Non-pigmented ciliary epithelial cell (primary cell): ENCODE measurements at regions not wholly inside any gene's neighbourhood (a gene's known extent, or its start where the extent isn't known, plus 50 kb on each side); places are given as distances from the start of the nearest gene placed in this dataset.

Experiments
- DNase-seq: peaks from one replicate; pipeline ENCODE4 v3.0.0-alpha.2; 2010; ENCODE audit warnings: low read depth

DNA sequence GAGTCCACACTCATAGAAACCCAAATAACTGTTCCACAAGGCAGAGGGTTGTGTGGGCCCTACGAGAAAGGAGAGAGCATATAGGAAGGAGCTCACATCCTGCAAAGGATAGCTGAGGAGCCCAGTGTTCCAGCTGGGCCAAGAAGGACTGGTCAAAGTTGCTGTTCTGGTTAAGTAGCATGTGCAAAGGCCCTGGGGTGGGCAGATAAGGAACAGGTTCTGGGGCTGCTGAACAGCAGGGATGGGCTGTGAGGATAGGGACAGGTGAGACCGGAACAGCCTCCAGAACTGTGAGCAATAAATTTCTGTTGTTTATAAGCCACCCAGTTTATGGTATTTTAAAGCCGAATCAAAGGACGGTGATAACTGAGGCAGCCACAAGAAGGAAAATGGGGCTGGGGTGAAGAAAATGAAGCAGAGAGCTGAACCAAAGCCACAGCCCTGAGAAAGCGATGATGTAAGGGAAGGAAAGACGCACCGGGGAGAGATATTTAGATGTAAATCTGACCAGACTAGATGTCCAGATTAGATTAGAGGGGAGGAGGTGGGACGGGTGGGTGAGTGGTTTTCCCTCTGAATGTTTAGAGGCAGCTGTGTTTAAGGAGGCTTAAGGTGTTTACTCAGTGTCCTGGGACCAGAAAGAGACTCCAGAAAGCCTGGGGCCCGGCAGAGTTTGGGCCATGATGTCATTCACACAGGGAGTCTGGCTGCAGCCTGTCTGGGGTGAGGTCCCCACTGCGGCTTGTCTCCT is 180.8 kb upstream of the BCOR start:
- no peak for DNase-seq

DNA sequence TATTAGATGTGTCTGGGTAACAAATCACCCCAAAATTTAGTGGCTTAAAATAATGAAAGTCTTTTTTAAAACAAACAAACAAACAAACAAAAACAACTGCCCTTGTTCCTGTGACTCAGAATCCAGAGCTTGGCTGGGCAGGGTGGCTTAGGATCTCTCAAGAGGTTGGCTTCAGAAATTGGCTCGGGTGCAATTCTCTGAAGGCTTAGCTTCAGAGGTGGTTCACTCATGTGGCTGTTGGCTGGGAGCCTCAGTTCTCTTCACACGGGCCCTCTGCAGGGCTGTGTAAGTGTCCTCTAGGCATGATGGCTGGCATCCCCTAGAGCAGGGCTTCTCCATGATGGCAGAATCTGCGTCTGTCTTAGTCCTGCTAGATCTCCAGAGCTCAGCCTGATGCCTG is 179.9 kb upstream of the BCOR start:
- DNase-seq, result no peak

DNA sequence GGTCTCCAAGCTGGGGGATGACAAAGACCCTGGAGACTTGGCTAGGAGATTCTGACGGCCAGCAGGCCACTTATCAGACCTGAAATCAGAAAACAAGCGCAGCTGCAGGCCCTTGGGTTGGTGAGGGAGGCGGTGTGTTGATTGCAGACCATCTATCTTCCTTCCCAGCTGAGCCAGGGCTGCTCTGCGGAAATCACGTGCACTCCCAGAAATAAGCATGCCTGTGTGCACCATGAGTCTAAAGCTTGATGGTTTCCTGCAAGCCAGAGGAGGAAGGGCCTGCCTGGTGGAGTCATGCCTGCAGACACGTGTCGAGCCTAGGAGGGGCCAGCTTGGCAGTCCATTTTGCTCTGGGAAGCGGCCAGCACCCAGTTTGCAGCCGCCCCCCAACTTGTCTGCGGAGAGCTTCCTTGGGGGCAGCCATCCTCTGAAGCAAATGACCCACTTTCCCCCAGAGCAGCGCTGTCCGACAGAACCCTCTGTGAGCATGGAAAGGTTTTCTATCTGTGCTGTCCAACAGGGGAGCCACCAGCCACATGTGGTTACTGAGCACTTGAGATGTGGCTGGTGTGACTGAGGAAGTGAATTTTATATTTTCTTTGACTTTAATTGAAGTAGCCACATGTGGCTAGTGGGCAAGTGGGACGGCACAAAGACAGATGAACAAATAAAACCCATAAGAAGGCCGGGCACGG is 175.7 kb upstream of the BCOR start:
- no peak for DNase-seq

GRCh38 chrX:40272776-40273175 is 175.0 kb upstream of the BCOR start:
- no peak for DNase-seq

- no peak for DNase-seq
These were observed 174.4 kb upstream of the BCOR start for GRCh38 chrX:40272141-40272540.

- DNase-seq, result no peak
These were observed 170.4 kb upstream of the BCOR start for GRCh38 chrX:40268188-40268520.

GRCh38 chrX:40267334-40268187 is 169.8 kb upstream of the BCOR start:
- no peak for DNase-seq

- DNase-seq, result no peak
These were observed 169.0 kb upstream of the BCOR start for GRCh38 chrX:40266490-40267333.

GRCh38 chrX:40265936-40266335 is 168.2 kb upstream of the BCOR start:
- DNase-seq, result no peak

GRCh38 chrX:40263014-40263560 is 165.3 kb upstream of the BCOR start:
- DNase-seq, result no peak

DNA sequence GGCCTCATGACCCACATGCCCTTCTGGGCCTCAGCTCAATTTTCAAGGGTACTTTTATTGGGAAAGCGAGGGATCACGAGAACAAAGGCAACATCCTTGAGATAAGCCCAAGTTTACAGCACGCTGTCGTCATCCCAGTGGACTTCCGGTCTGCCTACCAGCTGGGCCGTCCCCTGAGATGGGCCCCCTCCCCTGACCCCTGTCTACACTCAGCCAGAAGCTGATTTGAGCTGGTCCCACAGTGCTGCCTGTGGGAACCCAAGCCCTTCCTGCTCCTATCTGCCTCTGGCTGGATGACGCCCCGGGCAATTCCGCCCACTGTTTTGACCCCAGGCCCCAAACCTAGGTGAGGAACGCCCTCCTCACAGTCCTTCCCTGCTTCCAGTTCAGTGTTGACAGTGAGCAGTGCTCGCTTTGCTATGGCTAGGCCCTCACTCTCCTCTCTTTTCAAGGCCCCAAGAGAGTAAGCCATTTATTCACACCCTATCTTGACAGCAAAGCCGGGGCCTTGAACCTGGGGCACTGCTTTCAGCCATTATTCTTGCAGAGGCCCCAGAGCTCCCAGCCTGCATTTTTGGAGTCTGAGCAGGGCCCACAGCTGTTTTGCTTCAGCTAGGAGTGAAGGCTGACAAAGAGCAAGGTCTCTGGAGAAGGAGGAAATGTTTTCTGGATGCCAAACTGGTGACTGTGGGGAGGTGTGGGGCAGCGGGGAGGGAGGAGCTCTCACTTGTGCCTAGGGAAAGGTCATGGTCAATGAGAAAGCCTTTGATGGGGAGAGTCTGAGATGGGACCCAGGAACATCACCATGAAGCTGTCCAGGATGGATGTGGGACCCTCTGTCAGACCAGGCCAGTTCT is 164.6 kb upstream of the BCOR start:
- no peak for DNase-seq

DNA sequence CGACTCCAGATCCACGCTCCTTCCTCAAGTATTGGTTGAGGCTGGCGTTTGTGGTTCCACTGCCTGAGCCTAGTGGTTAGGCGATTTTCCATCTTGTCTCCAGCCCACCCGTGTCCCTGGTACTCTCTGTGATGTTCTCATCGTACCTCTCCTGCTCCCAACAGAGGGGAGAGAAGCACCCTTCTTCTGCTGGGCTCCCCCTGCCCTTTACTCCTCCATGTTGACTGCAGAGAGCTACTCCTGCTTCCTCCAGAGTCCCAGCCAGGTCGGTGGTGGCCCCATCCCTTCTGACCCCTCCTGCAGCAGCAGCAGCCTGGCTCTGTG is 164.0 kb upstream of the BCOR start:
- DNase-seq, result no peak

DNA sequence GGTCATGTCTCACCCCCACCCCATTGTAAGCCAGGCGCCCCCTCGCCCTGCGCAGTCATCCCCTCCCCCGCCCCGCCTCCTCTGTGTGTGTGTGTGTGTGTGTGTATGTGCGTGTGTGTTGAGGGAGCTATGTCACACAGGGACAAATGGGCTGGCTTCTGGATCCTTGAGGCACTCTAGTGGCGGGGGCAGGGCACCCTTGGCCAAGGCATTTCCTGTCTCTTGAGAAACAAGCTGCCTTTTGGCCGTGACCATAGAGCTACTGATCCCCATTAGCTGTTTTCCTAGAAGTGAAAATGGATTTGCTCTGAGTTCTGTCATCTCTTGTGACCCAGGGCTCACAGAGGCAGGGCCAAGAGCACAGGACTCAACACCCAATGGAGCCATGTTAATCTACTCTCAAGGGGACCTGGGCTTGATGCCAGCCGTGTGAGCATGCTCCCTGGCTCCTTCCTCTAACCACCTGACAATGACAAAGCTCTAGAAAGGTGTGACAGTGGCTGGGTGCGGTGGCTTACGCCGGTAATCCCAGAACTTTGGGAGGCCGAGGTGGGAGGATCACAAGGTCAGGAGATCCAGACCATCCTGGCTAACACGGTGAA is 162.5 kb upstream of the BCOR start:
- no peak for DNase-seq

DNA sequence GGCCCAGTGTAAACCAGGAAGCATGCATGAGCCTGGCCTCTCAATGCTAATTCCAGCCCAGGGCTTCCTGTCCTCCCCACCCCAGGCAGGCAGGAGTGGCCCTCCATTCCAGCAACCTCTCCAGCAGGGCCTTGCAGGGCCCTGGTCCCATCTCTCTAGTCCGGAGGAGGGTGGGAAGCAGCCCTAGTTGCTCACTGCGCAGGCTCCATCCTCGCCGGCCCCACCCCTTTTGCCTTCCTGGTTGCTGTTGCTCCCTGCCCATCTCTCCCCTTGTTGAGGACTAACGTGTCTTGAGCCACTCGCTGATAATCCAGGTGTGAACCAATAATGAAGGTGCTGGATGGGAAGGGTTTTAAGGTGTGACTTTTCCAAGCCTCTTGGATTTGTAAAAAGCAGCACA is 161.2 kb upstream of the BCOR start:
- DNase-seq, result no peak

GRCh38 chrX:40253771-40254170 is 156.0 kb upstream of the BCOR start:
- DNase-seq, result no peak

DNA sequence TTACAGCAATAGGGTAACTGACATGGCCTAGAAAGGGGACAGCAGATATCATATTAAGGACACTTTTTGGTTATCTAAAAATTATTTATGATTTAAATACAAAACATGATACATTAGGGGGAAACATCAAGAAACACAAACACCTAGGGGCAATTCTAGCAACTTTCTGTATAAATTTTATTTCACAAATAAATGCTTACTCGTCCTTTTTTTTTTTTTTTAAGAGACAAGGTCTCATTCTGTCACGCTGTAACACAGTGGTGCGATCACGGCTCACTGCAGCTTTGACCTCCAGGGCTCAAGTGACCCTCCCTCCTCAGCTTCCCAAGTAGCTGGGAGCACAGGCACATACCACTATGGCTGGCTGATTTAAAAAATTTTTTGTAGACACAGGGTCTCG is 151.8 kb upstream of the BCOR start:
- DNase-seq, result no peak

- no peak for DNase-seq
These were observed 151.1 kb upstream of the BCOR start for GRCh38 chrX:40248822-40249221.

DNA sequence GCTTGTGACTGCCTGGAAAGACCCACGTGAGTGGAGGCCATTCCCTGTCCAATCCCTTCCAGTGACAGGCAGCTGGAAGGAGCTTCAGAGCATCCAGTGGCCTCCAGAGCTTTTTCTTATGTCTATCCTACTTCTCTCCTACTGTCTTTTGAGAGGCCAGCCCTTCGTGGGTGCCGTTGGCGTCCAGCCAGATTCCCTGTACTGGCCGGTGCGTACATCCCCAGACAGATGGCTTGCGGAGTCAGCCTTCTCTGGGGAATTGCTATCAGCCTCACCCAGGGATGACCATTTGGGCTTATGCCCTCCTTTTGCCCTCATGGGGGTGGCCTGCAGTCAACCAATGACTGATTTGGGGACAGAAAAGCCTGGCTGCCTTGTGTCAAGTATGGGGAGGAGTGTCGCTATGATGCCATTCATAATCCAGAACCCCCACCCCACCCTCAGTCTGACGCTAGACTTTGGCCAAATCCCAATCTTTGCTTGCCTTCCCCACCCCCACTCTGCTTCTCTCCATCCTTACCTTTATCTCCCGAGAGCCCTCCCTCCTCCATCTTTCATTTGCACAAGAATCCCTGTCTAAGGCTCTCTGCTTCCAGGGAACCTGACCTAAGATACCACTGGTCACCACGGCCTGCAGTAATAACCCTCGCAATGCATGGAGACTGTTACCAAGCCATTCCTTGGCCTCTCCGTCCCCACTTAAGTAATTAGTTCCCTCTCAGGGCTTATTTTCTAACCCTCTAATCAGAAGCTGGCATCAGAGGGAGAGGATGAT is 150.3 kb upstream of the BCOR start:
- DNase-seq, result no peak

DNA sequence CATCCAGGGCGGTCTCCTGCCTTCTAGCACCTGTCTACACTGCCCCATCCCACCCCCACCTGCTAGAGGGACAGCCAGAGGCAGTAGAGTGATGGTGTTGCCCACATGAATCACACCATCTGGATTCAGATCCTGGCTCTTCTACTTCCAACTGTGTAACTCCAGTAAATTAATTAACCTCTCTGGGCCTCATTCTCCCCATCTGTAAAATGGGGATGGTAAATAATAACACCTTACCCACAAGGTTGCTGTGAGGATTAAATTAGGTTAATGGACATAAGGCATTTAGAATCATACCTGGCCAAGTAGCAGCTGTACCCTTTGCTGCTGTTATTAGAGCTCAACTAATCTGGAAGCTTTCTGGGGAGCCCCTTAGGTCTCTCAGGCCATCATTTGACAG is 149.6 kb upstream of the BCOR start:
- no peak for DNase-seq
